ENCODE measurements at regions not wholly inside any gene's neighbourhood (a gene's known extent, or its start where the extent isn't known, plus 50 kb on each side); places are given as distances from the start of the nearest gene placed in this dataset.

- no peak for TF ChIP-seq EZH2phosphoT487 (IDR thresholded peaks at IDR 0.05; ENCODE audit: insufficient read depth, low read depth)
- TF ChIP-seq EZH2 (IDR thresholded peaks at IDR 0.05; ENCODE audit: insufficient read depth, poor library complexity, severe bottlenecking), result no peak
Measured at GRCh38 chr6:134426623-134427022, 108.7 kb upstream of the SGK1 start.
